ENCODE measurements at regions not wholly inside any gene's neighbourhood (a gene's known extent, or its start where the extent isn't known, plus 50 kb on each side); places are given as distances from the start of the nearest gene placed in this dataset.

DNA sequence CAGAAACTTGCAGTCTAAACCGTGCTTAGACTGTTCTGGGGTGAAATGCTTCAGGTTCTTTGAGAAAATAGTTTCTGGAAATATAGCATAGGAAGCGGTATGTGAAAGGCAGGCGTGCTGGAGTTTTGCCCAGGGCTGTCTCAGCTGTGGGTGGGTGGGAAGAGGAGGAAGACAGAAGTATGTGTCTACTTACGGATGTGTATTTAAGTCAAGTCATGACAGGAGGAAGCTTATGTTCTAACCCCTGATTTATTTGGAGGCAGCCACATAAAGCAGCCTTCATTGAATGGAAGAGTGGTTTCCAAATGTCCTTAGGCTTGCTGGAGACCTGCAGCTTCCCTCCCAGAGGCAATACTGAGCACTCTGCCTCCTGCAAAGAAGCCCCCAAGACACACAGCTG lies 126.8 kb upstream of the ADRA1D start:
- TF ChIP-seq, protein P1, sequence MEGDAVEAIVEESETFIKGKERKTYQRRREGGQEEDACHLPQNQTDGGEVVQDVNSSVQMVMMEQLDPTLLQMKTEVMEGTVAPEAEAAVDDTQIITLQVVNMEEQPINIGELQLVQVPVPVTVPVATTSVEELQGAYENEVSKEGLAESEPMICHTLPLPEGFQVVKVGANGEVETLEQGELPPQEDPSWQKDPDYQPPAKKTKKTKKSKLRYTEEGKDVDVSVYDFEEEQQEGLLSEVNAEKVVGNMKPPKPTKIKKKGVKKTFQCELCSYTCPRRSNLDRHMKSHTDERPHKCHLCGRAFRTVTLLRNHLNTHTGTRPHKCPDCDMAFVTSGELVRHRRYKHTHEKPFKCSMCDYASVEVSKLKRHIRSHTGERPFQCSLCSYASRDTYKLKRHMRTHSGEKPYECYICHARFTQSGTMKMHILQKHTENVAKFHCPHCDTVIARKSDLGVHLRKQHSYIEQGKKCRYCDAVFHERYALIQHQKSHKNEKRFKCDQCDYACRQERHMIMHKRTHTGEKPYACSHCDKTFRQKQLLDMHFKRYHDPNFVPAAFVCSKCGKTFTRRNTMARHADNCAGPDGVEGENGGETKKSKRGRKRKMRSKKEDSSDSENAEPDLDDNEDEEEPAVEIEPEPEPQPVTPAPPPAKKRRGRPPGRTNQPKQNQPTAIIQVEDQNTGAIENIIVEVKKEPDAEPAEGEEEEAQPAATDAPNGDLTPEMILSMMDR (IDR thresholded peaks at IDR 0.05; ENCODE audit: insufficient read depth, low read length, poor library complexity, severe bottlenecking): no peak
- no peak for TF ChIP-seq EZH2phosphoT487 (conservative IDR thresholded peaks at IDR 0.05; ENCODE audit: low read length)

Measured in SU-DHL-6 (cell line).